A673 (cell line): ENCODE measurements at regions not wholly inside any gene's neighbourhood (a gene's known extent, or its start where the extent isn't known, plus 50 kb on each side); places are given as distances from the start of the nearest gene placed in this dataset.
"Not testable (repeated sequence)": the region's sequence is repeated elsewhere in the genome, so short reads cannot be mapped to it uniquely, and the experiment has no call there.

ENCODE experiments used
- CTCF ChIP-seq: fragments of 300-800, 200-600 bp; sonication (generic); conservative IDR thresholded peaks from 2 replicates; pipeline ENCODE4 v1.5.1; 2017; ENCODE audit warnings: low read depth, mild to moderate bottlenecking, antibody characterized with exemption, low read length, moderate library complexity, mixed read lengths
- EZH2 ChIP-seq: fragments of 200-600 bp; sonication (generic); IDR thresholded peaks from 2 replicates; pipeline ENCODE4 v1.6.1; 2017; ENCODE audit warnings: borderline replicate concordance, low read depth, mild to moderate bottlenecking, mixed read lengths, antibody characterized with exemption, low read length; ENCODE audit not compliant: poor library complexity, severe bottlenecking

- not testable (repeated sequence) for TF ChIP-seq CTCF, EZH2
These were observed 73.0 kb upstream of the PAK3 start for GRCh38 chrX:111022998-111023397.
